ENCODE measurements at regions not wholly inside any gene's neighbourhood (a gene's known extent, or its start where the extent isn't known, plus 50 kb on each side); places are given as distances from the start of the nearest gene placed in this dataset.
"Not testable (repeated sequence)": the region's sequence is repeated elsewhere in the genome, so short reads cannot be mapped to it uniquely, and the experiment has no call there.

- no peak overlapping the region for H3K4me3 Mint-ChIP-seq
- no peaks in the 10 kb centered on the region for H3K9me3 Mint-ChIP-seq (ENCODE audit: low read depth)
- H3K27ac Mint-ChIP-seq = no peak overlapping the region
- no peaks in the 10 kb centered on the region for H3K36me3 Mint-ChIP-seq
- H3K27me3 Mint-ChIP-seq = no peaks in the 10 kb centered on the region
- no peaks in the 10 kb centered on the region for H3K4me1 Mint-ChIP-seq (ENCODE audit: low read depth)
Observed at GRCh38 chr1:82073071-82073470, 272.3 kb downstream of the ADGRL2 start.

GRCh38 chr1:82065916-82066315 is 265.2 kb downstream of the ADGRL2 start:
- Mint-ChIP-seq H3K27me3 (peaks cover 2% of the 10 kb centered on the region), H3K36me3 (no peaks in the 10 kb centered on the region)

GRCh38 chr1:82064691-82065090 is 264.0 kb downstream of the ADGRL2 start:
- Mint-ChIP-seq H3K27me3 (peaks cover 2% of the 10 kb centered on the region), H3K4me3 (no peak overlapping the region), H3K27ac (no peak overlapping the region), H3K4me1 (ENCODE audit: low read depth) (no peaks in the 10 kb centered on the region), H3K36me3 (no peaks in the 10 kb centered on the region), H3K9me3 (ENCODE audit: low read depth) (no peaks in the 10 kb centered on the region)

More at GRCh38 chr1:82065916-82066315, 265.2 kb downstream of the ADGRL2 start:
- no peaks in the 10 kb centered on the region for H3K4me1 Mint-ChIP-seq (ENCODE audit: low read depth)
- H3K9me3 Mint-ChIP-seq (ENCODE audit: low read depth) = no peaks in the 10 kb centered on the region
- H3K4me3 Mint-ChIP-seq = no peak overlapping the region
- H3K27ac Mint-ChIP-seq = no peak overlapping the region

- no peaks in the 10 kb centered on the region for H3K36me3 Mint-ChIP-seq
- no peaks in the 10 kb centered on the region for H3K4me1 Mint-ChIP-seq (ENCODE audit: low read depth)
- H3K4me3 Mint-ChIP-seq = no peak overlapping the region
Observed at GRCh38 chr1:82062206-82062605, 261.5 kb downstream of the ADGRL2 start.

GRCh38 chr1:82059959-82060358 is 259.2 kb downstream of the ADGRL2 start:
- Mint-ChIP-seq H3K4me3 (no peak overlapping the region), H3K27ac (no peak overlapping the region), H3K4me1 (ENCODE audit: low read depth) (no peaks in the 10 kb centered on the region), H3K27me3 (peaks cover 2% of the 10 kb centered on the region), H3K9me3 (ENCODE audit: low read depth) (peaks cover 5% of the 10 kb centered on the region), H3K36me3 (no peaks in the 10 kb centered on the region)

More at GRCh38 chr1:82062206-82062605, 261.5 kb downstream of the ADGRL2 start:
- H3K9me3 Mint-ChIP-seq (ENCODE audit: low read depth) = no peaks in the 10 kb centered on the region
- no peak overlapping the region for H3K27ac Mint-ChIP-seq
- H3K27me3 Mint-ChIP-seq = peaks cover 2% of the 10 kb centered on the region

GRCh38 chr1:82057011-82057410 is 256.3 kb downstream of the ADGRL2 start:
- H3K36me3 Mint-ChIP-seq = no peaks in the 10 kb centered on the region
- H3K4me1 Mint-ChIP-seq (ENCODE audit: low read depth) = no peaks in the 10 kb centered on the region
- peaks cover 5% of the 10 kb centered on the region for H3K9me3 Mint-ChIP-seq (ENCODE audit: low read depth)
- H3K27ac Mint-ChIP-seq = no peak overlapping the region
- no peak overlapping the region for H3K4me3 Mint-ChIP-seq
- H3K27me3 Mint-ChIP-seq = no peaks in the 10 kb centered on the region

- H3K9me3 Mint-ChIP-seq (ENCODE audit: low read depth); H3K4me1 Mint-ChIP-seq (ENCODE audit: low read depth); H3K27ac Mint-ChIP-seq; H3K4me3 Mint-ChIP-seq; H3K36me3 Mint-ChIP-seq; H3K27me3 Mint-ChIP-seq: not testable (repeated sequence)
Observed at GRCh38 chr1:82055375-82055774, 254.6 kb downstream of the ADGRL2 start.

GRCh38 chr1:82052563-82052962 is 251.8 kb downstream of the ADGRL2 start:
- H3K27ac Mint-ChIP-seq = no peak overlapping the region
- no peaks in the 10 kb centered on the region for H3K4me1 Mint-ChIP-seq (ENCODE audit: low read depth)
- H3K4me3 Mint-ChIP-seq = no peak overlapping the region
- no peaks in the 10 kb centered on the region for H3K36me3 Mint-ChIP-seq
- no peaks in the 10 kb centered on the region for H3K27me3 Mint-ChIP-seq
- H3K9me3 Mint-ChIP-seq (ENCODE audit: low read depth) = peaks cover 5% of the 10 kb centered on the region

- Mint-ChIP-seq H3K4me3 (no peak overlapping the region), H3K27me3 (no peaks in the 10 kb centered on the region), H3K27ac (no peak overlapping the region), H3K9me3 (ENCODE audit: low read depth) (no peaks in the 10 kb centered on the region), H3K36me3 (no peaks in the 10 kb centered on the region), H3K4me1 (ENCODE audit: low read depth) (no peaks in the 10 kb centered on the region)
Observed at GRCh38 chr1:82048596-82048995, 247.9 kb downstream of the ADGRL2 start.

- Mint-ChIP-seq H3K27ac (no peak overlapping the region), H3K4me1 (ENCODE audit: low read depth) (no peaks in the 10 kb centered on the region), H3K4me3 (no peak overlapping the region), H3K9me3 (ENCODE audit: low read depth) (no peaks in the 10 kb centered on the region), H3K27me3 (peaks cover 14% of the 10 kb centered on the region), H3K36me3 (no peaks in the 10 kb centered on the region)
Observed at GRCh38 chr1:82045221-82045620, 244.5 kb downstream of the ADGRL2 start.

- Mint-ChIP-seq H3K27me3 (peaks cover 14% of the 10 kb centered on the region), H3K4me1 (ENCODE audit: low read depth) (no peaks in the 10 kb centered on the region), H3K36me3 (no peaks in the 10 kb centered on the region), H3K9me3 (ENCODE audit: low read depth) (no peaks in the 10 kb centered on the region), H3K27ac (no peak overlapping the region), H3K4me3 (no peak overlapping the region)
Observed at GRCh38 chr1:82044536-82044935, 243.8 kb downstream of the ADGRL2 start.

GRCh38 chr1:82044111-82044510 is 243.4 kb downstream of the ADGRL2 start:
- peaks cover 14% of the 10 kb centered on the region for H3K27me3 Mint-ChIP-seq
- H3K9me3 Mint-ChIP-seq (ENCODE audit: low read depth) = no peaks in the 10 kb centered on the region
- H3K36me3 Mint-ChIP-seq = no peaks in the 10 kb centered on the region
- no peak overlapping the region for H3K27ac Mint-ChIP-seq
- no peaks in the 10 kb centered on the region for H3K4me1 Mint-ChIP-seq (ENCODE audit: low read depth)
- H3K4me3 Mint-ChIP-seq = no peak overlapping the region

GRCh38 chr1:82042306-82043060 is 241.7 kb downstream of the ADGRL2 start:
- no peak overlapping the region for H3K4me3 Mint-ChIP-seq
- no peaks in the 10 kb centered on the region for H3K36me3 Mint-ChIP-seq
- H3K27me3 Mint-ChIP-seq = peaks cover 14% of the 10 kb centered on the region
- no peak overlapping the region for H3K27ac Mint-ChIP-seq
- H3K4me1 Mint-ChIP-seq (ENCODE audit: low read depth) = no peaks in the 10 kb centered on the region
- H3K9me3 Mint-ChIP-seq (ENCODE audit: low read depth) = no peaks in the 10 kb centered on the region
